ENCODE measurements at regions not wholly inside any gene's neighbourhood (a gene's known extent, or its start where the extent isn't known, plus 50 kb on each side); places are given as distances from the start of the nearest gene placed in this dataset.
"Not testable (repeated sequence)": the region's sequence is repeated elsewhere in the genome, so short reads cannot be mapped to it uniquely, and the experiment has no call there.

DNA sequence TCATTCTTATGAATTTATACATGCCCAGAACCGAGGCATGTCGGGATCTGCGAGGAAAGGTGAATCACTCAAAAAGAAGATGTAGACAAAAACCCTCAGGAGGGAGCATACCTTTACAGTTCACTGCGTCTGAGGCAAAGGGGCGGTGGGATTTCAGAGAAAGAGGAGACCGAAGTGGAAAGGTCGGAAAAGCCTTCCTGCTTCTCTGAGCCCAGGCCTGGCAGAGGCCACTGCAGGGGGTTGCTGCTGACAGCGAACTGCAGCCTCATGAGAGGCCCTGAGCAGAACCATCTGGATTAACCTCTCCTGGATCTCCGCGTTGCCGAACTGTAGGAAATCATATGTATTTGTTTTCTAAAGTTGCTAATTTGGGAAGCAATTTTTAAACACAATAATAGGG is 713.1 kb upstream of the SOX11 start:
- H2AFZ ChIP-seq (ENCODE audit: low read depth, low read length): no peak overlapping the region
- H3K9ac ChIP-seq (ENCODE audit: low read depth, low read length): no peak overlapping the region
- H3K4me1 ChIP-seq (ENCODE audit: insufficient read depth, low read length): no peaks in the 10 kb centered on the region
- no peak overlapping the region for H3K4me3 ChIP-seq (ENCODE audit: low read depth in 1 of 2, low read length in 2 of 2)
- DNase-seq: no peak
- H3K4me2 ChIP-seq (ENCODE audit: insufficient read depth, low read length): no peak overlapping the region
- no peaks in the 10 kb centered on the region for H3K79me2 ChIP-seq (ENCODE audit: insufficient read depth, low read length)
- no peaks in the 10 kb centered on the region for H4K20me1 ChIP-seq (ENCODE audit: insufficient read depth, low read length)
- H3K9me3 ChIP-seq (ENCODE audit: insufficient read depth, low read length, severe bottlenecking): no peaks in the 10 kb centered on the region
- TF ChIP-seq EZH2 (IDR thresholded peaks at IDR 0.05; ENCODE audit: borderline replicate concordance, low read depth, low read length, severe bottlenecking): no peak
- TF ChIP-seq, protein P1, sequence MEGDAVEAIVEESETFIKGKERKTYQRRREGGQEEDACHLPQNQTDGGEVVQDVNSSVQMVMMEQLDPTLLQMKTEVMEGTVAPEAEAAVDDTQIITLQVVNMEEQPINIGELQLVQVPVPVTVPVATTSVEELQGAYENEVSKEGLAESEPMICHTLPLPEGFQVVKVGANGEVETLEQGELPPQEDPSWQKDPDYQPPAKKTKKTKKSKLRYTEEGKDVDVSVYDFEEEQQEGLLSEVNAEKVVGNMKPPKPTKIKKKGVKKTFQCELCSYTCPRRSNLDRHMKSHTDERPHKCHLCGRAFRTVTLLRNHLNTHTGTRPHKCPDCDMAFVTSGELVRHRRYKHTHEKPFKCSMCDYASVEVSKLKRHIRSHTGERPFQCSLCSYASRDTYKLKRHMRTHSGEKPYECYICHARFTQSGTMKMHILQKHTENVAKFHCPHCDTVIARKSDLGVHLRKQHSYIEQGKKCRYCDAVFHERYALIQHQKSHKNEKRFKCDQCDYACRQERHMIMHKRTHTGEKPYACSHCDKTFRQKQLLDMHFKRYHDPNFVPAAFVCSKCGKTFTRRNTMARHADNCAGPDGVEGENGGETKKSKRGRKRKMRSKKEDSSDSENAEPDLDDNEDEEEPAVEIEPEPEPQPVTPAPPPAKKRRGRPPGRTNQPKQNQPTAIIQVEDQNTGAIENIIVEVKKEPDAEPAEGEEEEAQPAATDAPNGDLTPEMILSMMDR (IDR thresholded peaks at IDR 0.05; ENCODE audit: borderline replicate concordance, extremely low read depth, low read length, poor library complexity, severe bottlenecking): no peak
- H3K27ac ChIP-seq (ENCODE audit: low read length): no peak overlapping the region
- no peaks in the 10 kb centered on the region for H3K27me3 ChIP-seq (ENCODE audit: insufficient read depth, low read length, poor library complexity)
- no peak for ATAC-seq (ENCODE audit: insufficient read depth, low read depth)
- no peaks in the 10 kb centered on the region for H3K36me3 ChIP-seq (ENCODE audit: insufficient read depth, low read length)

DNA sequence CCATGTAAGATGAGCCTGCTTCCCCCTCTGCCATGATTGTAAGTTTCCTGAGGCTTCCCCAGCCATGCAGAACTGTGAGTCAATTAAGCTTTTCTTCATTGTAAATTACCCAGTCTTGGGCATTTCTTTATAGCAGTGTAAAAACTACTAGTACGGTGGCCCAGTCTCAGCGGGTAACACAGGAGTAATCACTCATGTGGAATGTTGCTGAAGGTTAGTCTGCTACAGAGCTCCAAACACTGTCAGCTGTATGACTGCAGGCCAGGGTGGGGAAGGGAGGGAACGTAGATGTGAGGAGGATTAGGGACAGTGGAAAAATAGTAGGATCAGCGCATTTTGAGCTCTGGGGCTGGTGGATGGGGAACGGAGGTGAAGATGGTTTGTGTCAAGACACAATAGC is 711.2 kb upstream of the SOX11 start:
- H2AFZ ChIP-seq (ENCODE audit: low read depth, low read length): no peak overlapping the region
- no peaks in the 10 kb centered on the region for H3K27me3 ChIP-seq (ENCODE audit: insufficient read depth, low read length, poor library complexity)
- H3K9ac ChIP-seq (ENCODE audit: low read depth, low read length): no peak overlapping the region
- no peak overlapping the region for H3K4me2 ChIP-seq (ENCODE audit: insufficient read depth, low read length)
- H3K79me2 ChIP-seq (ENCODE audit: insufficient read depth, low read length): no peaks in the 10 kb centered on the region
- no peak for DNase-seq
- no peaks in the 10 kb centered on the region for H4K20me1 ChIP-seq (ENCODE audit: insufficient read depth, low read length)
- H3K4me1 ChIP-seq (ENCODE audit: insufficient read depth, low read length): no peaks in the 10 kb centered on the region
- ATAC-seq (ENCODE audit: insufficient read depth, low read depth): no peak
- H3K36me3 ChIP-seq (ENCODE audit: insufficient read depth, low read length): no peaks in the 10 kb centered on the region
- H3K9me3 ChIP-seq (ENCODE audit: insufficient read depth, low read length, severe bottlenecking): no peaks in the 10 kb centered on the region
- TF ChIP-seq, protein P1 (IDR thresholded peaks at IDR 0.05; ENCODE audit: borderline replicate concordance, extremely low read depth, low read length, poor library complexity, severe bottlenecking): no peak
- no peak for TF ChIP-seq EZH2 (IDR thresholded peaks at IDR 0.05; ENCODE audit: borderline replicate concordance, low read depth, low read length, severe bottlenecking)
- no peak overlapping the region for H3K27ac ChIP-seq (ENCODE audit: low read length)
- no peak overlapping the region for H3K4me3 ChIP-seq (ENCODE audit: low read depth in 1 of 2, low read length in 2 of 2)

DNA sequence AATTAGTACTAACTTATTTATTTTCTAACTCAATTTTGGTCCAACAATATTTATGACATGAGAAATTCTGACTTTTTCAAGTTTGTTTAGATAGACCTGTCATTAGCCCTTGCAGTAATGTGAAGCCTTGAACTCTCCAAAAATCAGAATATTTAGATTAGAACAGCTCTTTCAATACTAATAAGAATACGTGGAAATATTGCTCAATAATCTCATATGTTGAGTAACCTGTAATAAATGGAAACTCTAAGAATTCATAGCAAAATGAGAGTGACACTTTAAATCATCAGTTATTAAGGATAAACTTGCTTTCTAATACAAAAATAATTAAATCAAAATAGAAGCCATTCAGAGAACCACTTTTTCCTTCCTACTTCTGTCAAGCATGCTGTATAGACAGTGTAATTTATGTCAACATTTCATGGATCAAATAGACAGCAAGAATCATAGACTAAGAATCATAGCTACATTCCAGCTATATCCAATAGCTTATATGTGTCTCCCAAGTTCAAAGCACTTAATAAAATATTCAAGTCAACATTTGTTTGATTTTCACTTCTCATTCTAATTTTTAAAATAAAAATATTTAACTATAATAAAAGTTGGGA is 710.3 kb upstream of the SOX11 start:
- Histone ChIP-seq H3K79me2 (ENCODE audit: insufficient read depth, low read length) (no peaks in the 10 kb centered on the region), H3K27me3 (ENCODE audit: insufficient read depth, low read length, poor library complexity) (no peaks in the 10 kb centered on the region), H3K9ac (ENCODE audit: low read depth, low read length) (no peak overlapping the region), H3K36me3 (ENCODE audit: insufficient read depth, low read length) (no peaks in the 10 kb centered on the region), H3K4me3 (ENCODE audit: low read depth in 1 of 2, low read length in 2 of 2) (no peak overlapping the region), H3K9me3 (ENCODE audit: insufficient read depth, low read length, severe bottlenecking) (no peaks in the 10 kb centered on the region), H3K4me2 (ENCODE audit: insufficient read depth, low read length) (no peak overlapping the region), H3K4me1 (ENCODE audit: insufficient read depth, low read length) (no peaks in the 10 kb centered on the region), H2AFZ (ENCODE audit: low read depth, low read length) (no peak overlapping the region), H4K20me1 (ENCODE audit: insufficient read depth, low read length) (no peaks in the 10 kb centered on the region), H3K27ac (ENCODE audit: low read length) (no peak overlapping the region)
- DNase-seq: no peak
- no peak for TF ChIP-seq EZH2 (IDR thresholded peaks at IDR 0.05; ENCODE audit: borderline replicate concordance, low read depth, low read length, severe bottlenecking)
- TF ChIP-seq, protein P1 (IDR thresholded peaks at IDR 0.05; ENCODE audit: borderline replicate concordance, extremely low read depth, low read length, poor library complexity, severe bottlenecking): no peak
- ATAC-seq (ENCODE audit: insufficient read depth, low read depth): no peak

DNA sequence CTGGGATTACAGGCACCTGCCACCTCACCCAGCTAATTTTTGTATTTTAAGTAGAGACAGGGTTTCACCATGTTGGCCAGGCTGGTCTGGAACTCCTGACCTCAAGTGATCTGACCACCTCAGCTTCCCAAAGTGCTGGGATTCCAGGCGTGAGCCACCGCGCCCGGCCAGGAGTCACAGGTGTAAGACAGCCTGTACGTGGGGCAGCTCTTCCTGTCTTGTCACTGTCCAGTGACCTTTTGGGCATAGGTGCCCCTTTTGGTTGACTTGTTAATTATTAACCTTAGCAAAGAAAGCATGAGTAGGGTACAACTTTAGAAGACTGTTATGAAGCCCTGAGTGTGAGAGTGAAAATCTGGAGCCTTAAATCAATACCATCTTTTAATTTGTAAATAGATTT is 703.7 kb upstream of the SOX11 start:
- not testable (repeated sequence) for H3K4me2 ChIP-seq (ENCODE audit: insufficient read depth, low read length); H3K9me3 ChIP-seq (ENCODE audit: insufficient read depth, low read length, severe bottlenecking); H4K20me1 ChIP-seq (ENCODE audit: insufficient read depth, low read length); ATAC-seq (ENCODE audit: insufficient read depth, low read depth); H3K79me2 ChIP-seq (ENCODE audit: insufficient read depth, low read length); DNase-seq; H3K4me1 ChIP-seq (ENCODE audit: insufficient read depth, low read length); H3K4me3 ChIP-seq (ENCODE audit: low read depth in 1 of 2, low read length in 2 of 2); H3K36me3 ChIP-seq (ENCODE audit: insufficient read depth, low read length); H2AFZ ChIP-seq (ENCODE audit: low read depth, low read length); H3K27ac ChIP-seq (ENCODE audit: low read length); H3K27me3 ChIP-seq (ENCODE audit: insufficient read depth, low read length, poor library complexity); H3K9ac ChIP-seq (ENCODE audit: low read depth, low read length)

Measured in DND-41 (cell line).